ENCODE measurements at regions not wholly inside any gene's neighbourhood (a gene's known extent, or its start where the extent isn't known, plus 50 kb on each side); places are given as distances from the start of the nearest gene placed in this dataset.

GRCh38 chr17:33964344-33964979 is 290.6 kb upstream of the CCL2 start:
- Histone ChIP-seq H4K20me1 (ENCODE audit: insufficient read depth, low read length) (no peaks in the 10 kb centered on the region), H3K27ac (ENCODE audit: low read depth, low read length) (no peak overlapping the region), H3K4me2 (ENCODE audit: insufficient read depth, low read length) (no peak overlapping the region), H3K9me3 (ENCODE audit: low read depth, low read length) (no peaks in the 10 kb centered on the region), H3K36me3 (ENCODE audit: insufficient read depth, low read length) (no peaks in the 10 kb centered on the region), H3K4me1 (ENCODE audit: insufficient read depth, low read length) (no peaks in the 10 kb centered on the region), H3K79me2 (ENCODE audit: insufficient read depth, low read length) (no peaks in the 10 kb centered on the region), H3K4me3 (ENCODE audit: insufficient read depth, low read length) (no peak overlapping the region), H3K27me3 (ENCODE audit: insufficient read depth, low read length) (no peaks in the 10 kb centered on the region), H2AFZ (ENCODE audit: low read length) (no peak overlapping the region)
- TF ChIP-seq CTCF (IDR thresholded peaks at IDR 0.05; ENCODE audit: extremely low read depth, low read depth, low read length), result no peak
- no peak for DNase-seq (ENCODE audit: insufficient read length, low spot score, missing footprints)

GRCh38 chr17:33966410-33967059 is 288.6 kb upstream of the CCL2 start:
- H3K4me3 ChIP-seq (ENCODE audit: insufficient read depth, low read length), result no peak overlapping the region
- no peak for DNase-seq (ENCODE audit: insufficient read length, low spot score, missing footprints)
- TF ChIP-seq CTCF (IDR thresholded peaks at IDR 0.05; ENCODE audit: extremely low read depth, low read depth, low read length), result no peak
- H2AFZ ChIP-seq (ENCODE audit: low read length), result no peak overlapping the region
- H3K79me2 ChIP-seq (ENCODE audit: insufficient read depth, low read length), result no peaks in the 10 kb centered on the region
- H3K27ac ChIP-seq (ENCODE audit: low read depth, low read length), result no peak overlapping the region
- H3K4me1 ChIP-seq (ENCODE audit: insufficient read depth, low read length), result no peaks in the 10 kb centered on the region
- H3K27me3 ChIP-seq (ENCODE audit: insufficient read depth, low read length), result no peaks in the 10 kb centered on the region
- no peak overlapping the region for H3K4me2 ChIP-seq (ENCODE audit: insufficient read depth, low read length)
- H4K20me1 ChIP-seq (ENCODE audit: insufficient read depth, low read length), result no peaks in the 10 kb centered on the region
- H3K36me3 ChIP-seq (ENCODE audit: insufficient read depth, low read length), result no peaks in the 10 kb centered on the region
- H3K9me3 ChIP-seq (ENCODE audit: low read depth, low read length), result no peaks in the 10 kb centered on the region

GRCh38 chr17:33967608-33968349 is 287.3 kb upstream of the CCL2 start:
- no peaks in the 10 kb centered on the region for H4K20me1 ChIP-seq (ENCODE audit: insufficient read depth, low read length)
- H2AFZ ChIP-seq (ENCODE audit: low read length), result no peak overlapping the region
- H3K4me3 ChIP-seq (ENCODE audit: insufficient read depth, low read length), result no peak overlapping the region
- no peak overlapping the region for H3K4me2 ChIP-seq (ENCODE audit: insufficient read depth, low read length)
- TF ChIP-seq CTCF (IDR thresholded peaks at IDR 0.05; ENCODE audit: extremely low read depth, low read depth, low read length), result no peak
- no peak for DNase-seq (ENCODE audit: insufficient read length, low spot score, missing footprints)
- no peak overlapping the region for H3K27ac ChIP-seq (ENCODE audit: low read depth, low read length)
- no peaks in the 10 kb centered on the region for H3K9me3 ChIP-seq (ENCODE audit: low read depth, low read length)
- no peaks in the 10 kb centered on the region for H3K27me3 ChIP-seq (ENCODE audit: insufficient read depth, low read length)
- H3K79me2 ChIP-seq (ENCODE audit: insufficient read depth, low read length), result no peaks in the 10 kb centered on the region
- H3K4me1 ChIP-seq (ENCODE audit: insufficient read depth, low read length), result no peaks in the 10 kb centered on the region
- H3K36me3 ChIP-seq (ENCODE audit: insufficient read depth, low read length), result no peaks in the 10 kb centered on the region
